Caki2 (cell line): ENCODE measurements at regions not wholly inside any gene's neighbourhood (a gene's known extent, or its start where the extent isn't known, plus 50 kb on each side); places are given as distances from the start of the nearest gene placed in this dataset.
"Not testable (repeated sequence)": the region's sequence is repeated elsewhere in the genome, so short reads cannot be mapped to it uniquely, and the experiment has no call there.

Experiments used
- DNase-seq: peaks from one replicate; pipeline ENCODE4 v3.0.0-alpha.2; 2015; ENCODE audit warnings: low read depth
- in situ Hi-C: cut with HindIII; loops from 2 replicates; pipeline ENCODE4 v1.10.0; 2016; ENCODE audit warnings: low sequenced_read_pairs, low pct_unique_long_range_greater_than_20kb, mixed read lengths

GRCh38 chr7:32768338-32768737 is 123.2 kb downstream of the KBTBD2 start:
- in situ Hi-C loops, DNase-seq: not testable (repeated sequence)

- in situ Hi-C loops = not testable (repeated sequence)
- DNase-seq = peak; percentile 16
Observed at GRCh38 chr7:32765649-32766251, 125.8 kb downstream of the KBTBD2 start.

- no peak for DNase-seq
- in situ Hi-C loops = no loop called here
Observed at GRCh38 chr7:32765185-32765584, 126.4 kb downstream of the KBTBD2 start.

- DNase-seq = no peak
- in situ Hi-C loops = no loop called here
Observed at GRCh38 chr7:32762925-32763293, 128.7 kb downstream of the KBTBD2 start.

GRCh38 chr7:32762206-32762924 is 129.2 kb downstream of the KBTBD2 start:
- DNase-seq, in situ Hi-C loops: not testable (repeated sequence)

GRCh38 chr7:32761451-32762205 is 129.9 kb downstream of the KBTBD2 start:
- DNase-seq = no peak
- in situ Hi-C loops = no loop called here

GRCh38 chr7:32760755-32761154 is 130.8 kb downstream of the KBTBD2 start:
- in situ Hi-C loops, DNase-seq: not testable (repeated sequence)

GRCh38 chr7:32759859-32760258 is 131.7 kb downstream of the KBTBD2 start:
- DNase-seq, in situ Hi-C loops: not testable (repeated sequence)

- in situ Hi-C loops, DNase-seq: not testable (repeated sequence)
Observed at GRCh38 chr7:32753872-32754271, 137.7 kb downstream of the KBTBD2 start.

GRCh38 chr7:32748337-32748736 is 143.2 kb downstream of the KBTBD2 start:
- DNase-seq, in situ Hi-C loops: not testable (repeated sequence)

GRCh38 chr7:32747443-32748148 is 144.0 kb downstream of the KBTBD2 start:
- DNase-seq, in situ Hi-C loops: not testable (repeated sequence)

GRCh38 chr7:32741853-32742476 is 149.6 kb downstream of the KBTBD2 start:
- DNase-seq, in situ Hi-C loops: not testable (repeated sequence)

GRCh38 chr7:32739749-32740148 is 151.8 kb downstream of the KBTBD2 start:
- DNase-seq, in situ Hi-C loops: not testable (repeated sequence)

GRCh38 chr7:32738390-32738789 is 153.2 kb downstream of the KBTBD2 start:
- in situ Hi-C loops = not testable (repeated sequence)

GRCh38 chr7:32732767-32733166 is 158.8 kb downstream of the KBTBD2 start:
- in situ Hi-C loops = not testable (repeated sequence)

More at GRCh38 chr7:32738390-32738789, 153.2 kb downstream of the KBTBD2 start:
- not testable (repeated sequence) for DNase-seq

GRCh38 chr7:32729335-32729675 is 162.3 kb downstream of the KBTBD2 start:
- in situ Hi-C loops = not testable (repeated sequence)
- peak; percentile 30 for DNase-seq

More at GRCh38 chr7:32732767-32733166, 158.8 kb downstream of the KBTBD2 start:
- DNase-seq = not testable (repeated sequence)

- DNase-seq = peak; percentile 79
- in situ Hi-C loops = not testable (repeated sequence)
Observed at GRCh38 chr7:32728412-32729334, 162.9 kb downstream of the KBTBD2 start.
